ENCODE measurements at regions not wholly inside any gene's neighbourhood (a gene's known extent, or its start where the extent isn't known, plus 50 kb on each side); places are given as distances from the start of the nearest gene placed in this dataset.

GRCh38 chr14:86442135-86442534 lies 912.2 kb downstream of the FLRT2 start:
- ATAC-seq = no peak
- Histone ChIP-seq H3K36me3 (ENCODE audit: control insufficient read depth in 2 of 2, insufficient read depth in 2 of 2, low read length in 1 of 2) (no peaks in the 10 kb centered on the region), H4K20me1 (ENCODE audit: control insufficient read depth, insufficient read depth) (no peaks in the 10 kb centered on the region), H3K9ac (ENCODE audit: control insufficient read depth, insufficient read depth, low read length) (no peak overlapping the region), H3K9me3 (replicated peaks; ENCODE audit: control insufficient read depth, insufficient read depth, low read length) (no peaks in the 10 kb centered on the region), H3K4me1 (ENCODE audit: control insufficient read depth, insufficient read depth, low read length) (no peaks in the 10 kb centered on the region), H3K27ac (ENCODE audit: control insufficient read depth, insufficient read depth) (no peak overlapping the region), H3K79me2 (ENCODE audit: control insufficient read depth, insufficient read depth, low read length) (no peaks in the 10 kb centered on the region), H3K4me2 (ENCODE audit: control insufficient read depth, insufficient read depth) (no peak overlapping the region), H2AFZ (ENCODE audit: control insufficient read depth, low read depth, low read length) (no peak overlapping the region), H3K4me3 (no peak overlapping the region), H3K27me3 (replicated peaks in 1 of 2; ENCODE audit: control insufficient read depth in 2 of 2, insufficient read depth in 2 of 2, low read length in 1 of 2) (no peaks in the 10 kb centered on the region)
- CTCF ChIA-PET = no interaction called here
- in situ Hi-C loops (cut with MboI) (no loop called here), intact Hi-C loops (cut with micrococcal nuclease; ENCODE audit: unreplicated experiment) (no loop called here)
- 22% methylated on average over 8 of the region's 8 CpGs for WGBS (ENCODE audit: insufficient coverage, insufficient replicate concordance, low lambda C conversion rate, missing lambda C conversion rate)
- RAD21 ChIA-PET (ENCODE audit: unreplicated experiment) = no interaction called here
- no peak for DNase-seq (ENCODE audit: low read depth, low spot score)
- POLR2A ChIA-PET = no interaction called here
- no TSS peak for BruUV-seq (replicated peaks)
- no peak for FAIRE-seq
- SMC1A ChIA-PET (ENCODE audit: uncharacterized antibody, unreplicated experiment) = no interaction called here
- TF ChIP-seq FOS (IDR thresholded peaks at IDR 0.05; ENCODE audit: borderline replicate concordance, extremely low read depth, insufficient read length) (no peak), ZZZ3 (IDR thresholded peaks at IDR 0.05; ENCODE audit: control insufficient read depth, insufficient read length, low read depth) (no peak), CBFB (IDR thresholded peaks at IDR 0.05; ENCODE audit: low read depth) (no peak), MLLT1 (IDR thresholded peaks at IDR 0.05) (no peak), SMAD1 (IDR thresholded peaks at IDR 0.05; ENCODE audit: low read depth, partially characterized antibody) (no peak), BHLHE40 (IDR thresholded peaks at IDR 0.05; ENCODE audit: borderline replicate concordance in 1 of 2, low read depth in 2 of 2, low read length in 1 of 2) (no peak)

GRCh38 chr14:86430853-86431252 lies 900.9 kb downstream of the FLRT2 start:
- no peak for DNase-seq (ENCODE audit: low read depth, low spot score)
- H3K36me3 ChIP-seq (ENCODE audit: control insufficient read depth in 2 of 2, insufficient read depth in 2 of 2, low read length in 1 of 2) = no peaks in the 10 kb centered on the region
- WGBS (ENCODE audit: insufficient coverage, insufficient replicate concordance, low lambda C conversion rate, missing lambda C conversion rate) = 48% methylated on average over 7 of the region's 7 CpGs
- RAD21 ChIA-PET (ENCODE audit: unreplicated experiment) = no interaction called here
- H3K4me1 ChIP-seq (ENCODE audit: control insufficient read depth, insufficient read depth, low read length) = no peaks in the 10 kb centered on the region
- ATAC-seq = no peak
- SMC1A ChIA-PET (ENCODE audit: uncharacterized antibody, unreplicated experiment) = no interaction called here
- no TSS peak for BruUV-seq (replicated peaks)
- intact Hi-C loops (cut with micrococcal nuclease; ENCODE audit: unreplicated experiment) = no loop called here
- H4K20me1 ChIP-seq (ENCODE audit: control insufficient read depth, insufficient read depth) = no peaks in the 10 kb centered on the region
- no peak overlapping the region for H3K27ac ChIP-seq (ENCODE audit: control insufficient read depth, insufficient read depth)
- CTCF ChIA-PET = interaction anchor here (0.6 kb wide), 1 partner anchor 1188 kb away, joined by 4 read pairs; no protein-coding TSS in a partner anchor
- no peak overlapping the region for H3K9ac ChIP-seq (ENCODE audit: control insufficient read depth, insufficient read depth, low read length)
- POLR2A ChIA-PET = no interaction called here
- H3K9me3 ChIP-seq (replicated peaks; ENCODE audit: control insufficient read depth, insufficient read depth, low read length) = no peaks in the 10 kb centered on the region
- H3K27me3 ChIP-seq (replicated peaks in 1 of 2; ENCODE audit: control insufficient read depth in 2 of 2, insufficient read depth in 2 of 2, low read length in 1 of 2) = no peaks in the 10 kb centered on the region
- no peak for FAIRE-seq
- in situ Hi-C loops (cut with MboI) = no loop called here
- no peak overlapping the region for H3K4me3 ChIP-seq
- no peaks in the 10 kb centered on the region for H3K79me2 ChIP-seq (ENCODE audit: control insufficient read depth, insufficient read depth, low read length)
- no peak overlapping the region for H3K4me2 ChIP-seq (ENCODE audit: control insufficient read depth, insufficient read depth)
- H2AFZ ChIP-seq (ENCODE audit: control insufficient read depth, low read depth, low read length) = no peak overlapping the region
- TF ChIP-seq MXI1 (IDR thresholded peaks at IDR 0.05; ENCODE audit: low read depth, low read length) (no peak), HCFC1 (IDR thresholded peaks at IDR 0.05; ENCODE audit: low read length) (no peak), GATAD2B (conservative IDR thresholded peaks at IDR 0.05; ENCODE audit: low read depth) (no peak), YBX1 (IDR thresholded peaks at IDR 0.05) (no peak), LARP7 (IDR thresholded peaks at IDR 0.05) (no peak), IRF4 (IDR thresholded peaks at IDR 0.05; ENCODE audit: low read depth, low read length) (no peak), IKZF2 (IDR thresholded peaks at IDR 0.05) (no peak), CEBPB (IDR thresholded peaks at IDR 0.05; ENCODE audit: borderline replicate concordance in 1 of 2, low read depth in 2 of 2, low read length in 2 of 2) (no peak), JUND (IDR thresholded peaks at IDR 0.05; ENCODE audit: low read depth, low read length) (no peak), STAT3 (IDR thresholded peaks at IDR 0.05; ENCODE audit: low read depth, low read length) (no peak)
